GM23338 (cell line): ENCODE measurements at regions not wholly inside any gene's neighbourhood (a gene's known extent, or its start where the extent isn't known, plus 50 kb on each side); places are given as distances from the start of the nearest gene placed in this dataset.

ENCODE experiments used
- ATAC-seq: fragments of 200-7000 bp; cut with Tn5 transposase; 3 replicates; pipeline ENCODE4 v1.9.1; 2020
- DNase-seq: peaks from one replicate; pipeline ENCODE4 v3.0.0-alpha.2; 2015; ENCODE audit warnings: low spot score
- H2AFZ ChIP-seq: fragments of 200-600 bp; sonication (generic); 2 replicates; pipeline ENCODE4 v1.8.0; 2016; ENCODE audit warnings: antibody characterized with exemption, mild to moderate bottlenecking, moderate library complexity
- H3F3A ChIP-seq: fragments of 200-600 bp; sonication (generic); replicated peaks from 2 replicates; pipeline ENCODE4 v1.8.0; 2017; ENCODE audit warnings: antibody characterized with exemption, mixed run types, low read depth
- H3K27ac ChIP-seq: fragments of 200-600 bp; sonication (generic); 2 replicates; pipeline ENCODE4 v1.6.1; 2016; ENCODE audit warnings: low read depth
- H3K27me3 ChIP-seq: fragments of 200-600 bp; sonication (generic); 2 replicates; pipeline ENCODE4 v1.8.0; 2016; ENCODE audit warnings: mild to moderate bottlenecking, mixed run types, moderate library complexity; ENCODE audit not compliant: insufficient read depth
- H3K36me3 ChIP-seq: fragments of 200-600 bp; sonication (generic); 2 replicates; pipeline ENCODE4 v1.8.0; 2016; ENCODE audit warnings: mild to moderate bottlenecking; ENCODE audit not compliant: insufficient read depth
- H3K4me1 ChIP-seq: fragments of 200-600 bp; sonication (generic); 2 replicates; pipeline ENCODE4 v1.8.0; 2016; ENCODE audit warnings: mild to moderate bottlenecking, moderate library complexity; ENCODE audit not compliant: insufficient read depth
- H3K4me2 ChIP-seq: fragments of 200-600 bp; sonication (generic); 2 replicates; pipeline ENCODE4 v1.7.1; 2017; ENCODE audit warnings: mixed run types
- H3K4me3 ChIP-seq: fragments of 200-600 bp; sonication (generic); 2 replicates; pipeline ENCODE4 v1.6.1; 2016; ENCODE audit warnings: mixed run types
- H3K79me2 ChIP-seq: fragments of 200-600 bp; sonication (generic); replicated peaks from 2 replicates; pipeline ENCODE4 v1.8.0; 2017; ENCODE audit warnings: mild to moderate bottlenecking; ENCODE audit not compliant: insufficient read depth
- H3K9me2 ChIP-seq: fragments of 200-600 bp; sonication (generic); 2 replicates; pipeline ENCODE4 v1.8.0; 2017; ENCODE audit not compliant: insufficient read depth
- H4K20me1 ChIP-seq: fragments of 200-600 bp; sonication (generic); replicated peaks from 2 replicates; pipeline ENCODE4 v1.8.0; 2017; ENCODE audit warnings: mild to moderate bottlenecking; ENCODE audit not compliant: insufficient read depth
- H3K27ac Mint-ChIP-seq: 2 replicates; pipeline ENCODE4 v1.8.0; 2020; ENCODE audit warnings: inconsistent platforms, mild to moderate bottlenecking, moderate library complexity, mixed read lengths
- H3K27me3 Mint-ChIP-seq: 3 replicates; pipeline ENCODE4 v1.8.0; 2022; ENCODE audit warnings: low read depth, mild to moderate bottlenecking, moderate library complexity, mixed read lengths, inconsistent platforms; ENCODE audit not compliant: insufficient read depth, poor library complexity
- H3K36me3 Mint-ChIP-seq: 3 replicates; pipeline ENCODE4 v1.8.0; 2021; ENCODE audit warnings: low read depth, mild to moderate bottlenecking, inconsistent platforms, moderate library complexity, mixed read lengths
- H3K4me1 Mint-ChIP-seq: 3 replicates; pipeline ENCODE4 v1.8.0; 2020; ENCODE audit warnings: mild to moderate bottlenecking, inconsistent platforms, mixed read lengths
- H3K4me3 Mint-ChIP-seq: 3 replicates; pipeline ENCODE4 v1.8.0; 2021; ENCODE audit warnings: moderate library complexity, mild to moderate bottlenecking, inconsistent platforms, mixed read lengths
- H3K9me3 Mint-ChIP-seq: 3 replicates; pipeline ENCODE4 v1.8.0; 2020; ENCODE audit warnings: moderate library complexity, mild to moderate bottlenecking, inconsistent platforms, mixed read lengths
- CREB1 ChIP-seq: fragments of 250-450 bp; sonication (Bioruptor Pico); IDR thresholded peaks from 2 replicates; pipeline ENCODE4 v1.5.0; 2020; ENCODE audit warnings: low read depth, mild to moderate bottlenecking, moderate library complexity
- CTCF ChIP-seq, 2 experiments: fragments of 200-600 bp in 1 of 2; sonication (generic) in 1 of 2; conservative IDR thresholded peaks; 2 replicates each; pipeline versions ENCODE4 v1.5.1 to v1.6.1; 2016 to 2017; ENCODE audit warnings: antibody characterized with exemption in 2 of 2, low read depth in 2 of 2, mild to moderate bottlenecking in 2 of 2, moderate library complexity in 1 of 2
- EZH2 ChIP-seq: fragments of 200-600 bp; sonication (generic); IDR thresholded peaks from one replicate; pipeline ENCODE4 v1.8.0; 2017; ENCODE audit warnings: antibody characterized with exemption, mild to moderate bottlenecking, low read depth; ENCODE audit not compliant: unreplicated experiment
- EZH2phosphoT487 ChIP-seq: fragments of 200-600 bp; sonication (generic); IDR thresholded peaks from one replicate; pipeline ENCODE4 v1.8.1; 2018; ENCODE audit warnings: antibody characterized with exemption; ENCODE audit not compliant: unreplicated experiment
- NANOG ChIP-seq: IDR thresholded peaks from 2 replicates; pipeline ENCODE4 v1.6.1; 2016; ENCODE audit warnings: antibody characterized with exemption, borderline replicate concordance
- POLR2AphosphoS5 ChIP-seq: IDR thresholded peaks from 2 replicates; pipeline ENCODE4 v1.6.1; 2016; ENCODE audit warnings: antibody characterized with exemption, low read depth
- STAT1 ChIP-seq: IDR thresholded peaks from one replicate; pipeline ENCODE4 v1.6.1; 2016; ENCODE audit warnings: antibody characterized with exemption; ENCODE audit not compliant: unreplicated experiment
- ZNF114 ChIP-seq: fragments of 250-450 bp; sonication (Bioruptor Pico); IDR thresholded peaks from 2 replicates; pipeline ENCODE4 v1.5.0; 2020; ENCODE audit warnings: mild to moderate bottlenecking, moderate library complexity
- ZNF462 ChIP-seq: fragments of 250-450 bp; sonication (Bioruptor Pico); IDR thresholded peaks from 2 replicates; pipeline ENCODE4 v1.5.0; 2020; ENCODE audit warnings: mild to moderate bottlenecking, moderate library complexity

- Histone ChIP-seq H3K4me3 (no peak overlapping the region), H3K4me1 (no peaks in the 10 kb centered on the region), H3K27me3 (no peaks in the 10 kb centered on the region), H2AFZ (no peak overlapping the region), H3K4me2 (no peak overlapping the region), H3K79me2 (no peaks in the 10 kb centered on the region), H4K20me1 (no peaks in the 10 kb centered on the region), H3K36me3 (no peaks in the 10 kb centered on the region), H3K27ac (no peak overlapping the region), H3K9me2 (no peaks in the 10 kb centered on the region), H3F3A (no peaks in the 10 kb centered on the region)
- H3K4me1 Mint-ChIP-seq, result no peaks in the 10 kb centered on the region
- H3K4me3 Mint-ChIP-seq, result no peak overlapping the region
- no peak for ATAC-seq
- no peak overlapping the region for H3K27ac Mint-ChIP-seq
- TF ChIP-seq NANOG (no peak), POLR2AphosphoS5 (no peak), CTCF (conservative IDR thresholded peaks at IDR 0.05; ENCODE audit: low read depth in 2 of 2) (no peak), EZH2 (no peak), CREB1 (CRISPR knock-in tag) (no peak), STAT1 (no peak), EZH2phosphoT487 (no peak), ZNF462 (CRISPR knock-in tag) (no peak), ZNF114 (CRISPR knock-in tag) (no peak)
- no peaks in the 10 kb centered on the region for H3K27me3 Mint-ChIP-seq
- H3K9me3 Mint-ChIP-seq, result no peaks in the 10 kb centered on the region
- H3K36me3 Mint-ChIP-seq, result no peaks in the 10 kb centered on the region; the same call in 2 of the 3 replicates
- DNase-seq, result no peak
These were observed 287.7 kb downstream of the PCDH7 start for GRCh38 chr4:31007858-31008257.
